UCSD-AML1 (cell line): ENCODE measurements at regions not wholly inside any gene's neighbourhood (a gene's known extent, or its start where the extent isn't known, plus 50 kb on each side); places are given as distances from the start of the nearest gene placed in this dataset.

Source experiments
- DNase-seq: peaks from one replicate; lab custom pipeline; 2025; ENCODE audit not compliant: unreplicated experiment; lab: John Stamatoyannopoulos, UW

GRCh38 chr16:65499566-65499965, 377.7 kb upstream of the CDH11 start:
- DNase-seq, result no peak

- no peak for DNase-seq
These were observed 375.7 kb upstream of the CDH11 start for GRCh38 chr16:65497571-65497970.

GRCh38 chr16:65495106-65495505, 373.2 kb upstream of the CDH11 start:
- no peak for DNase-seq

GRCh38 chr16:65494609-65495008, 372.7 kb upstream of the CDH11 start:
- DNase-seq, result no peak

- no peak for DNase-seq
These were observed 372.2 kb upstream of the CDH11 start for GRCh38 chr16:65494080-65494479.

GRCh38 chr16:65490286-65490685, 368.4 kb upstream of the CDH11 start:
- DNase-seq, result no peak

GRCh38 chr16:65489531-65490023, 367.7 kb upstream of the CDH11 start:
- no peak for DNase-seq

GRCh38 chr16:65487231-65487630, 365.4 kb upstream of the CDH11 start:
- no peak for DNase-seq

- DNase-seq, result no peak
These were observed 360.1 kb upstream of the CDH11 start for GRCh38 chr16:65481956-65482355.

GRCh38 chr16:65480281-65481091, 358.6 kb upstream of the CDH11 start:
- DNase-seq, result no peak

GRCh38 chr16:65476448-65476955, 354.6 kb upstream of the CDH11 start:
- no peak for DNase-seq

GRCh38 chr16:65473699-65474098, 351.8 kb upstream of the CDH11 start:
- no peak for DNase-seq

GRCh38 chr16:65469116-65469515, 347.3 kb upstream of the CDH11 start:
- no peak for DNase-seq

- DNase-seq, result no peak
These were observed 346.3 kb upstream of the CDH11 start for GRCh38 chr16:65468133-65468532.

- no peak for DNase-seq
These were observed 341.9 kb upstream of the CDH11 start for GRCh38 chr16:65463652-65464260.

GRCh38 chr16:65457084-65457483, 335.2 kb upstream of the CDH11 start:
- DNase-seq, result no peak

- no peak for DNase-seq
These were observed 333.9 kb upstream of the CDH11 start for GRCh38 chr16:65455761-65456160.

- DNase-seq, result no peak
These were observed 331.8 kb upstream of the CDH11 start for GRCh38 chr16:65453646-65454045.

- no peak for DNase-seq
These were observed 327.7 kb upstream of the CDH11 start for GRCh38 chr16:65449526-65449925.

GRCh38 chr16:65446427-65446826, 324.6 kb upstream of the CDH11 start:
- no peak for DNase-seq

GRCh38 chr16:65445313-65446260, 323.7 kb upstream of the CDH11 start:
- no peak for DNase-seq
